GM19351 (cell line): ENCODE measurements at regions not wholly inside any gene's neighbourhood (a gene's known extent, or its start where the extent isn't known, plus 50 kb on each side); places are given as distances from the start of the nearest gene placed in this dataset.
"Not testable (repeated sequence)": the region's sequence is repeated elsewhere in the genome, so short reads cannot be mapped to it uniquely, and the experiment has no call there.

Experiments used
- ATAC-seq: cut with Tn5 transposase; IDR thresholded peaks from one replicate; pipeline ENCODE4 v1.9.1; 2021; ENCODE audit warnings: mild to moderate bottlenecking, moderate library complexity; ENCODE audit not compliant: unreplicated experiment

GRCh38 chr1:47656719-47657685 is 219.2 kb downstream of the FOXD2 start:
- no peak for ATAC-seq

- ATAC-seq, result no peak
Measured at GRCh38 chr1:47658161-47658920, 220.5 kb downstream of the FOXD2 start.

GRCh38 chr1:47659146-47659545 is 221.3 kb downstream of the FOXD2 start:
- no peak for ATAC-seq

GRCh38 chr1:47660622-47661021 is 222.8 kb downstream of the FOXD2 start:
- no peak for ATAC-seq

DNA sequence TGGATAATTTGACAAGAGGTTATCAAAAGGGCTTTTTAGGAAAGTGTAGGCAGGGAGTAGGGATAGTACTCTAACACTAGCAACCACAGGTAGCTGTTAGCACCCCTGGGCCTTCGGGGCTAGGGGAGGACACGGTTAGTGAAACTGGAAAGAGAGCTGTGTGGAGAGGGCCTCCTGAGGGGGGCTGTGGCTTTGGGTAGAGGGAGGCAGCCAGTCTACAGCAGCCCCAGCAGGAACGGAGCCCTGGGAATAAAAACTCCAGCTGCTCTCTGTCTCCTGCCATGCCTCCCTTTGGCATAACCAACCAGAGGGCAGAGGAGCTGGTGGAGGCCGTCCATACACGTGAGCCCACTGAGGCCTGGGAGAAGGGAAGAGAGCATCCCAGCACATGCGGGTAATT is 223.2 kb downstream of the FOXD2 start:
- no peak for ATAC-seq

GRCh38 chr1:47662068-47662467 is 224.2 kb downstream of the FOXD2 start:
- no peak for ATAC-seq

DNA sequence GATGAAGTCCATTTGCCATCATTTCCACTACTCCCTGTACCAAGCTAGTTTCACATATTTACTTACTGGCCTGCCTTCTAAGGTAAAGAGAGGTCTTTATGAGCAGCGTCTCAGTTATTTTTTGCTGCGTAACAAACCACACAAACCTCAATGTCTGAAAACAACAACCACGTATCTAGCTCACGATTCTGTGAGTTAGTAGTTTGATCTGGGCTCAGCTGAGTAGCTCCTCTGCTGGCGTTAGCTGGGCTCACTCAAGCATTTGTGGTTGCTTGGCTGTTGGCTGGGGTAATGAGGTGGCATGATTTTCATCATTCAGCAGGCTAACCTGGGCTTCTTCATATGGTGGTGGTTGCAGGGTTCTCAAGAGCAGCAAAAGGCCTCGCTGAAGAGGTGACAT is 225.4 kb downstream of the FOXD2 start:
- no peak for ATAC-seq

DNA sequence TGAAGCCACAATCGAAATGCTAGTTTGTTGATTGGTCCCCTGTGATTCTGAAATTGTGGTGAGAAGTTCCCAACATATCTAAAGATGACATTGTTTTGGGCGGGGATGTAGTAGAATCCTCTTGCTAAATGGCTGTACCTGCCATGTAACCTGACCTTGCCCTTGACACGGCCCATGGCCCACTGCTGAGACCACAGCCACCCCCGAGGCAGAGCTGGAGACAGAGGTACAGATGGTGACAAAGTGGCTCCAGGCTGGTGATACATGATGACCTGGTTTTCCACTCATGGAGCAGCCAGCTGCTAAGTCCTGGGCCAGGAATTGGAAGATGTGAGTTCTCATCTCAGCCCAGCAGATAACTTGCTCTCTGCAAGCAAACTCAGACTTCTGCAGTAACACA is 226.5 kb downstream of the FOXD2 start:
- ATAC-seq, result no peak

GRCh38 chr1:47664896-47665295 is 227.1 kb downstream of the FOXD2 start:
- ATAC-seq, result not testable (repeated sequence)

GRCh38 chr1:47669081-47669585 is 231.3 kb downstream of the FOXD2 start:
- no peak for ATAC-seq

DNA sequence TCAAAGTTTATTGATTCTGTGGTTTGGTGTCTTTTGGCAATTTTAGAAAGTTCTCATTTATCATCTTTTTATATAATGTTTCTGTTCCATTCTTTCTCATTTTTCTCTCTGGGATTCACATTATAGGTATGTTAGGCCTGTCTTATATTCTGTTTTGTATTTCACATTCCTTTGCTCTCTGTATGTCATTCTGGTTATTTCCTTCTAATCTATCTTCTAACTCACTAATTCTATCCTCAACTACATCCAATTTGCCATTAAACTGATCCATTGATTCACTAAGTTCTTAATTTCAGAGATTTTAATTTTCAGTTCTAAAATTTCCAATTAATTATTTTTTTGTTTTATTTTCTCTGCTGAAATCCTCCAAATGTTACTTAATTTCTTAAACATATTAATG is 234.8 kb downstream of the FOXD2 start:
- no peak for ATAC-seq

GRCh38 chr1:47674189-47674588 is 236.3 kb downstream of the FOXD2 start:
- no peak for ATAC-seq

DNA sequence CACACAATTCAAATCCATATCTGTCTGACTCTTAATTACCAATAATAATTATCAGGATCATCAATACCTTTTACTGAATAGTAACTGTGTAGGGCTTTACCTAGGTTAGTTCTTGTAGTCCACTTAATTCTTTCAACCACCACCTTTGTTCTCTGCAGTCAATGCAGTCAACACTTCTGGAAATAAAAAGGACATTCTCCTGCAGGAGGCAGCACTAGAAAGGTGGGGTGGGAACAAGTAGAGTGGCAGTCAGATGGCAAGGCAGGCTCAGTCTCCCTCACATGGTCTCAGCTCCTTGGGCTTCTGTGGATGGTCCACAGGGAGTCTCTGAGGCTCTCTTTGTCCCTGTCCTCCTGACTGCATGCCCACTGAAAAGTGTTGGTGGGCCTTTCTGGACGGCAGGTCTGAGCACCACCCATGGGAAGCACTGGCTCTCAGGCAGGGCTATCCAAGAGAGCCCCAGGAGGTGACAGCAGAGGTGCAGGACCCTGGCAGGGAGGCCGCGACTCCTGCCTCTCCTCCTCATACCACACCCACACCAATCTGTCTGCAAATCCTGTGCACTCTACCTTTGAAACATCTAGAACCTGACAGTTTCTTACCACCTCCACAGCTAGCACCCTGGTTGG is 237.3 kb downstream of the FOXD2 start:
- no peak for ATAC-seq

DNA sequence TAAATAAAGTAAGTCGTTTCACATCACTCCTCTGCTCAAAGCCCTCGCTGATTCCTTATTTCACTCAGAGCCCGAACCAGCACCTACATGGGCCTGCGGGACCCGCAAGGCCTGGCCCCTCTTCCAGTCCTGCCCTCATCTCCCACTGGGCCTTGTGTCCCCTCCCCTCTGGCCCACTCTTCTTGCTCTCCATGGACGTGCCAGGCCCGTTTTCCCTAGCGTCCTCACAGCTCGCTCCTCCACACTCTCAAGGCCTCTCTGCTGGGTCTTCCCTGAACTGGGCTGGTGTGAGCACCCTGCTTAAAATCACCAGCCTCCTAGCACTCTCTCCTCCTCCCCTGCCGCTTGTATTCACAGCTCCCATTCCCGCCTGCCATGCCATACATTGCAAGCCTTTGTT is 237.9 kb downstream of the FOXD2 start:
- ATAC-seq, result no peak

DNA sequence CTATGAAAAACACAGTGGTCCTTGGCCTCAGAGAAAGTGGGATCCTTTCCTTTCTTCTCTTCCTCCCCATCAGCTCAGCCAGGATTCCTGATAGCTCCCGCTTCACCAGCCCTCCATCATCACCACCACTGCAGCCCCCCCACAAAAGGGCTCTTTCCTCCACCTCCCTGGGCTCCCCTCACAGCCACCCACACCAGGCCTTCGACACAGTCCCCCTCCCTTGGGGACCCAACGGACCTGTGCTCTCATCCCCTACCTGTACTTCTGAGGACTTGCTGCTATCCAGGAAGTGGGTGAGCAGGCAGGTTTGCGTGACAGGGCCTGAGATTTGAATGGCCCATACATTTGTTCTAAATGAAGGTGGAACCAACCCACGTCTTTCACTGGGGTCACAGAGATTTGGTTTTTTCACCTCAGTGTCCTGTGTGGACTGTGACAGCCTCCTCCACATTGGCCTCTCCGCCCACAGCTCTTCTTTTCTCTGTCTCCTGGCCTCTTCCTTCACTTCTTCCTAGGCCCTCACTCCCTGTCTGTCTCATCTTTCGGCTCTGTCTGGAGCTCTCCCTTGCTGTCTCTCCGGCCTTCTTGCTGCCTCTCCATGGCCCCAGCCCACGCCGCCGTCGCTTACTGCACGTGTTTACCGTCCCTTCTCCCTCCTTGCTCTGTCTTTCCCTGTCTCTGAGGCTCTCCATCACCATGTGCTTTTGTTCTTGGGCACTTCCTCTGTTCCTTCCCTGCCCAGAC is 238.6 kb downstream of the FOXD2 start:
- ATAC-seq, result no peak

- ATAC-seq, result no peak
Measured at GRCh38 chr1:47677241-47677940, 239.5 kb downstream of the FOXD2 start.

GRCh38 chr1:47678464-47678980 is 240.7 kb downstream of the FOXD2 start:
- no peak for ATAC-seq

DNA sequence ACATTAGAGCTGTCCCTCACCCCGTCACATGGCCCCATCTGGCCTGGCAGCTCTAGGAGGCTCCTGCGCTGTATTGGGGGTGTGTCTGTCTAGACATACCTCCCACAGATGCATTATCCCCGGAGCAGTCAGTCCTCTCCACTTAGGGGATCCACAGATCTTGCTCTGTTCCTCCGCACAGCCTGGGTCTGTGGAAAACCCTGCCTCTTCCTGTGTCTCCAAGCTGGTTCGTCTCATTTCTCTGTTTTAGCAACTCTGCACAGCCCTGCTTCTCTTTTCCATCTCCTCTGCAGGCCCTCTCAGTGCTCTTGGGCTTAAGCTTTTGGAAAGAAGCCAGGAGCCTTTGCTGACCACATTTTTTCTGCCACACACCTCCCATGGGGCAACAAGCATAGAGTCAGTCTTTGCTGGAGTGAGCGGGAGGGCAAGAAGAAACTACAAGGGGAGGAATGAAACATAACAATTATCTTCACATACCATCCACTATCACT is 241.5 kb downstream of the FOXD2 start:
- no peak for ATAC-seq

GRCh38 chr1:47679826-47680225 is 242.0 kb downstream of the FOXD2 start:
- ATAC-seq, result no peak
